T-helper 2 cell treated with Interferon-gamma antibody and Interleukin-4, amounts not matched to agents 100 ng/mL and 5 ng/mL, for 36 hours (primary cell): ENCODE measurements at regions not wholly inside any gene's neighbourhood (a gene's known extent, or its start where the extent isn't known, plus 50 kb on each side); places are given as distances from the start of the nearest gene placed in this dataset.

Experiments used
- intact Hi-C: fragments of 100-400 bp; cut with micrococcal nuclease; formaldehyde crosslinking; loops from one replicate; pipeline ENCODE4 v1.15.1; 2023

DNA sequence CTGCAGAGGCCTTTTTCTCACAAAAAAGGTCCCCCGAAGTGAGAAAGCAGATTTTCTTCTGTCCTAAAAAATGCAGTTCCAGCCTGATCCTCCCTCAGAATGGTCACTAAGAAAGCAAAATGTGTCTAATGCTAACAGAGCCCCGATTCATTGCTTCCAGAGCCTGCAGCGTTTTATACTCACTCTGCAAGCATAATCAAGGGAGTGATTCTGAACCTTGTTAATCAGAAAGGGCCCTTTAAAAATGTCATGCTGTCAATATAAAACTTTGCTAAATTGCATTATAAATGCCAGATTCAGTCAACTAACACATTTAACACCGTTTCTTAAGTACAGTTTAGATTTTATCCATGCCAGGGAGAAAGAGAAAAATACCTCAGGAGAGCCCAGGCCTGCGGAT, 202.8 kb downstream of the CD83 start:
- intact Hi-C loops: no loop called here

DNA sequence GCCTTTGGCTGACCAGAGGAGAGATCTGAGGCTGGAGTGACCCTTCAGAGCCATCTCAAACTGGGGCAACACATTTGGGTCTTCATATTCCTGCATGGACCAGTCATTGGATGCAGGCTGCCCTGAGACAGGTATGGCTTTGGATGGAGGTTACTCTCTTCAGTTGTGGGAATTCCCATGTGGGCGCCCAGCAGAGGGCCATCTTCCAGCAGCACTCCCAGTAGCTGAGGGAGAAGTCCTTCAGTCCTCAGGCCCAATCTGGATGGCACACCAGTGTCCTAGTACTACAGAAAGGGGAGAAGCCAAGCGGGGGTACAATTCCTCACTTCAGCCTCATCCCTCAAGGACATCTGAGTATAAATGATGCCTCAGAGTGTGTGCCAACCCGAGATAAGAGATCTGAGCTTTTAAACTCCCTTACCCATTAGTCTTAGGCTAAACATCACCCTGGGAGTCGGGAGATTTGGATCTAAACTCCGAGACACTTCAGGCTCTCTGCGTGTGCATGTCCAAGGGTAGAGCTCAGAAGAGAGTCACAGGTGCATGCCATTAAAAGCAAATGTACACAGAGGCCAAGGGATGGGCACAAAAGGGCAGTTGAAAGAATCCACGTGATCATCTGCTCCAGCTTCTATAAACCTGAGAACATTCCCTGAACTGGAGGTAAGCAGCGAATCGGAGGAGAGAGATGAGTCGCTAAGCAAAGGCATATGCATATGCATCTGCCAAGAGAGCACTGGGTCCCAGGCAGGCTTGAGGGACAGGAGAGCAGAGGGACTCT, 204.6 kb downstream of the CD83 start:
- intact Hi-C loops: no loop called here

DNA sequence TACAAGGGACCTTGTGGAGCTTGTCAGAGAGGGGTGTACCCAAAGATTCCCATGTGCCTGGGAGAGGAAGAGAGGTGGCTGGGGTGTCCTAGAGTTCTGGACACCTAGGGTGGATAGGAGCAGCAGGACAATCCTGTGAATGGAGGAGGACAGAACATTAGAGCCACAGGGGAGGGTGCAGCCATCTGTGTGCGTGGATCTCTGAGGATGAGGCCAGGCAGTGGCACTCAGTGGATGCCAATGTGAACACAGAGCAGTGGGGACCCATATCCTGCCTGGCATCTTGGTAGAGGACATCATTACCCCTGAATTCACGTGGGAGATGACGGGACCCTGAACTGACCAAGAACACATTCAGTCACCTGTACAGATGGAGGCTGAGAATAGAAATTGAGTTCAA, 205.3 kb downstream of the CD83 start:
- intact Hi-C loops: no loop called here

DNA sequence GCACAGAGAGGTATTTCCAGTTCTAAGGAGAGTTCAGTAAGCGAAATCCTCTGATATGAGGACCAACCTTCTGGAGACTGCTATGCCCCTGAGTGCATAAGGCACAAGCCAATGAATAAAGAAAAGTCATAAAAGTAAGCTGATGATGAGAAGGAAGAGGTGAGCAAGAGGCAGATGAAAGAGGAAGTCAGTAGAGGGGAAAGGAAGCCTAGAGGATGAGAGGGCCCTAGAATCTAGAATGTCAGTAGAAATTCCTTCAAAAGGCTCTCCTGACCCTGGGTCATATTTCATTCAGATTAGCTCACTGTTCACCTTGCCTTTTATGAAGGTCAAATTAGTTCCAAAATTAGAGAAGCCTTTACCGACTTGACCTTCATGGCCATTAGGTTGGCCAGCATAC, 209.2 kb downstream of the CD83 start:
- intact Hi-C loops: no loop called here

DNA sequence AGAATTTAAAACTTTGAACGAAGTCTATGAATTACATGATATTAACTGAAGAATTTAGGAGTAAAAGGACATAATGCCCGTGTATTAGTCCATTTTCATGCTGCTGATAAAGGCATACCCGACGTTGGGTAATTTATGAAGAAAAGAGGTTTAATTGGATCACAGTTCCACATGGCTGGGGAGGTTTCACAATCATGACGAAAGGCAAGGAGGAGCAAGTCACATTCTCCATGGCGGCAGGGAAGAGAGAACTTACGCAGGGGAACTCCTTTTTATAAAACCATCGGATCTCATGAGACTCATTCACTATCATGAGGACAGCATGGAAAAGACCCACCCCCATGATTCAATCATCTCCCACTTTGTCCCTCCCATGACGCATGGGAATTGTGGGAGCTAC, 210.6 kb downstream of the CD83 start:
- intact Hi-C loops: no loop called here

DNA sequence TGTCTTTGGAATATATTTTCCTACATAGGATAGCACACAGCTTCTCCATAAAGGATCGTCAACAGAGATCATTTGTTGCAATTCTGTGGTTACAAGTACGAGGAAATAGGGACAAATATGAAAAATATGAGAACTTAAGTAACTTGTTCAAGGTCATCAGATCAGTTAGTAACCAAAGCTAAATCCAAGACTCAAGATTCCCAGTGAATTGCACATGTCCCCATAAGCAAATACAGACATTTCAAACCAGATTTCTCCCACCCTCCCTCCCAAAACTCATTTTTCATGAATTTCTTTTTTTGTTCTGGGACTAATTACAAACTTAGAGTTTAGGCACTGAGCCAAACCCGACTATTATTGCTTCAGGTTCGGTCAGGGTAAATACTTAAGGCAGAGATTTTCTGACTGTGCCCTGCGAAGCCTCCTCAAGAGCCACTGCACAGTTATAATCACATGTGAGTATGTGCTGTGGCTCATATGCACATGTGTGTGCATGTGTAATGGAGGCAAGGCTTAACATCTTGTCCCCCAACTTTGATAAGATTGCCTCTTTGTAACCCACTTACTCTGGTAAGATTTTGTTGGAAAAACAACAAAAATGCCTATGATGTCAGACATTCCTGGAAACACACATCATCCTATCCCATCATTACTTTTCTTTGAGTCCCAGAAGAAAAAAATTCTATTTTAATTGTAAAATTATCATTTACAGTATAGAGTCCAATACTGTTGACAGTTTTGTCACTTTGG, 216.2 kb downstream of the CD83 start:
- intact Hi-C loops: no loop called here

DNA sequence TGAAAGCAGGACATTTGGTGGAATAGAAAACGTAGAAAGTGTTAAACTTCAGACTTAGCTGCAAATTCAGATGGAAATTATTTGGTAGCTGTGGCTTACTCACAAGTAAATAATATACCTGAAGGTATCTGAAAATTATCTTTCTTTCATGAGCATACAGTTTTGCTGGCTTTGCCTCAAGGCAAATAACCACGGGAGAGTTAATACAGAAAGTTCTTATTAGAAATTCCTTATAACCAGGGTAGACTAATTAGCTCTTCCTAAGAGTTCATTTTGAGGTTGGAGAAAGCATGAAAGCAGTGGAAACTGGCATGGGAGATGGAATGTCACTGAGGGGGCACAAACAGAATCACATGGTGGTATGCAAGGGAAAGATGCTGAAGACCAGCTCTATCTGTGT, 217.5 kb downstream of the CD83 start:
- intact Hi-C loops: no loop called here

DNA sequence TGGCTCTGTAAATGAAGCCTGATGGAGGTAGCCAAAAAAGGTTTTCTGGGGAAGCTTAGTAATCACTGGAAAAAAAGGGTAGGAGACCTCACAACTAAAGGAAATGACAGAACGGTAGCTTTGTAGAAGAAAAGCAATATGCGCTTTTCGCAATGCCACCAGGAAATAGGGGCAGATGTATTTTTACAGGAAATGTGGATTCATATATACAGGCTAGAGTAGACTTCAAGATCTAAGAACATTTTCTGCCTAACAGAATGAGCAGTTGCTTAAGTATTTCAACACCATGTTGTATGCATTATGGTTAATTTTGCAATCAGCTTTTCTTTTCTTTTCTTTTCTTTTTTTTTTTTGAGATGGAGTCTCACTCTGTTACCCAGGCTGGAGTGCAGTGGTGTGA, 219.6 kb downstream of the CD83 start:
- intact Hi-C loops: no loop called here

DNA sequence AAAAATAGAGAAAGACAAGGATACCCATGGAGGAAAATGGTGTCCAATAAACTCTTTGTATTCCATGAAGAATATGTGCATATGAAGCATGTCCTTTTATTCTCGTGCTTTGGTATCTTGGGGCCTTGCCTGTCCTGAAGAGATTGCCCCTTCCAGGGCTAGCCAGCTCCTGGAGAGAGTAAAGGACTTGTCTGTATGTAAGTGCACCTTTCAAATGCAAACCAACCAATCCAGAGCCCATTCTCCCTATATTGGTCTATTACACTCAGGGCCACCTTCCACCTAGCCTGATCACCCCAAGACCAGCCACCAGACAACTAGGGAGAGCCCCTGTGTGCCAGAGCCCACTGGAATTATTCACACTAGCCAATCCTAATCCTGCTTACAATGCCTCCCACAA, 221.6 kb downstream of the CD83 start:
- intact Hi-C loops: no loop called here

DNA sequence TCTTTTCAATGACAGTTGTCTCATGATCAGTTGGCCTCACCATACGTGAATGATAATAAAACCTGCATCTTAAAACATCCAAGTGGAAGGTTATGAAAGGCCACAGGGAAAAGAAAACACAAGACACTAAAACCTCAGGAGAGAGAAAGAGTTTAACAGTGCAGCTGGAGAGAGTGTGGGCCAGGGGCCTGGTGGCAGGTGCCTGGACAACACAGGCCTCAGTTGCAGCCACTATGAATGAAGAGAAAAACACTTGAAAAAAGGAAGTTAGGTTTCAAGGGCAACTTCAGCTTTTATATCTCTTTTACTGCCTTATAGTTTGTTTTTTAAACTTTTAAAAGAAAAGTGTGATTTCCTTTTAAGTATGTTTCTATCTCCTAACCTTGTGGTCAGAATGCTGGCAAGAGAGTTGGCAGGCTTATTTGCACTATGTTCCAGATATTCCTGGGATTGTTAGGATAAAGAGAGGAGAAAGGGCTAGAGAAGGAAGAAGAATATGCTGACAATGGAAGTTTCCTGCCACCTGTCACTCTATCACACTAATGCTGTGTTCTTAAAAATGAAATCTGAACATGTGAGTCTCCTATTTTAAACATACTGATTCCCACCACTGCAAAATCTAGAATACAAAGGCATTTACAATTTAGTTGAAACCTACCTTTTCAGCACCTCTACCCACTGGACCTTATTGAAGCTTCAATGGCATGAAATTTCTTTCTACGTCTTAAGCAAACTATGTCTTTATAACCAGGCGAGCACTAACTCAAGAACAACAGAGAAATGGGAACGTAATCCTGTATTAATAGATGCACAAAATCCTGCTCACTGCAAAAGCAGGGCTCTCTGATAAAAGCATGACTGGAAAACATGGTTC, 222.4 kb downstream of the CD83 start:
- intact Hi-C loops: no loop called here

DNA sequence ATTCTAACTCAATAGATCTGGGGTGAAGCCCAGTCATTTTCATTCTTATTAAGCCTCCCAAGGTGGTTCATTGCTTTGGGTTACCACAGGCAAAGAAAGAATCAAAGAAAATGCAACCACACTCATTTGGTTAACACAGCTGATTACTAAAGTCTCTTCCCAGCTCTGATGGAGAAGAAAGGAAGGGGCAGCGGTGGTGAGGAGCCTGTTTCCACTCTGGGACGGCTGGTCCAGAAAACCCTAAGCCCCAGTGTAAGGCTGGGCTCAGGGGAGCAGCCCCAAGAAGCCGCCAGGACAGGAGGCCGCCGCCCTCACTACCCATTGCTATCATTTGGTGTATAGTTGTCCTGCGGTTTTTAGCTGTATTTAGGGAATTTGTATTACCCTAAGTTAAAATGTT, 226.9 kb downstream of the CD83 start:
- intact Hi-C loops: no loop called here

DNA sequence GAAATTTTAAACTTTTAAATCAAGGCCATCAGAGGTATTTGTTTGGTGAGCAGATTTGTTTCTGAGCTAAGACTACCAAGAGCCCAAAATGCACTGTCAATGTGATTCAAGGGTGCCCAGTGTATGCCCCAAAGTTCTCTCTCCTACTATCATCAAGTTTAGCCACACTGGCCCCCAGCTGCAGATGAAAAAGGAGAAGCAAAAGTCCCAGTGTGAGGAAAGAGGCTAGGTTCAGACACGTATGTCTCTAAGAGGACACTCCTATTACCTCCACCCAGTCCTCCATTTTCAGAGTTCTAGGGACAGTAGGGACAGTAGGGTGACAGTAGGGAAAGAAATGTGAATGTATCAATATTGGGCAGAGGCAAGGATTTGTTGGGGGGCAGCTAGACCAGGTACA, 230.8 kb downstream of the CD83 start:
- intact Hi-C loops: no loop called here

DNA sequence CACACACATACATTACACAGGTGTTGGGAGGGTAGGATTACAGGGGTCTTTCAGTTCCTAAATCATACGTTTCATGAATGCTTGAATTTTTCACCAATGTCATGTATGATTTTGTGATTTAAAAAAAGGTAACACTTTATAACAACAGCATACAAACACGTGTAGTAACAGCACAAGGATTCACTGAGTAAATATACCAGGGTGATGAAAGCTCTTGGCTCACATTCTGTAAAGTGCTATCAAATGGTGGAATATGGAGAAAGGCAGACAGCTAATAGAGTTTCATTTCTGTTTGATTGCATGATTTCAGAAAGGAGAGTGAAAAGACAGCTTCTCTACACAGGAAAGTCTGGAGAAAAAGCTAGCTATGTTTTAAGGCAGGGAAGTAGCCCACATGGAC, 231.9 kb downstream of the CD83 start:
- intact Hi-C loops: no loop called here

DNA sequence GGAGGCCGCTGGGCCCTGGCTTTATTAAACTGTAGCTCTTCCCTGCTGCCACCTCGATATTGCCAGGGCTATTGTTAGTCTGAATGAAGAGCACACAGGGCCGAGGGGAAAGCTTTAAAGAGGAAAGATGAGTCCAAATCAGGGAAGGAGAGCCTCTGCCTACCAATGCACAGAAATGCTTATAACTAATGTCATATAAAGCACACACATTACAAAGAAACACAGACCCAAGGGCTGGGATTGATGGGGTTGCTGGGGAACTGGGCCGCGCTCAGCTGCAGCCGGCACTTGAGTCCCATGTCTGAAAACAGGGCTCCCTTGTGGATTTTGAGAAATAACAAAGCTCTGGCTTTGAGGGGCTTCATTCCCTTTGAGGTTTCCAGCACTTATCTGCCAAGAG, 232.6 kb downstream of the CD83 start:
- intact Hi-C loops: no loop called here

DNA sequence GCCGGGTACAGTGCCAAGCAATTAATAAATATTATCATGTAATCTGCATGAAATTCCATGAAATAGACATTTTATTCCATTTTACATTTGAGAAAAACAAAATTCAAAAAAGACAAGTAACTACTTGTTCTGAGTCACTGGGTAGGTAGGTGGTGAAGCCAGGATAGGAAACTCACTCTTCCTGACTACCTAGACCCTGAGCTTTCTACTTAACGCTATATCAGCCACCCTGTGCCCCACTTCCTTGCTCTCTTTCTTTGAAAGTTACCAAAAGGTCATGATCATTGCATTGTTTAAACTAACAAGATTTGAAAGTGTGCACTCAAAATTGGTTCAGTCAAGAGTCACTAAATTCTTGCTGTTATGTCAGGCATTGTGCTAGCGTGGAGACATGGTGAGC, 235.7 kb downstream of the CD83 start:
- intact Hi-C loops: no loop called here

DNA sequence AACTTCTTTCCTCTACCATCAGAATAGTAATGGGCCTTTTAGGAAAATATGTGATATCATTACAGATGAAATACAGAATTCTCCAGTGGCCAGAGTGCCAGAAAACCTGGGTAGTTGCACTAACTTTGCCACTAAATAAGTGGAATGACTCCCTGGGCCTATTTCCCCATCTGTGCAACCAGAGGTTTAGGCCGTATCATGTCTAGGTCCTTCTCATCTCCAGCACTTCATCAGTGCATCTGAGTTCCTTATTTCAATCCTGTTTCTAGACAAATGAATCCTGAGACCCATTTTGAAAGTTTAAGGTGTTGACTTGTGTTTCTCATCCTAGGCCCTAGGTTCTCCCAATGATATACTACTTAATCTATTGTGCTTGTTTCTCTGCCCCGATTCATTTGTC, 236.2 kb downstream of the CD83 start:
- intact Hi-C loops: no loop called here

DNA sequence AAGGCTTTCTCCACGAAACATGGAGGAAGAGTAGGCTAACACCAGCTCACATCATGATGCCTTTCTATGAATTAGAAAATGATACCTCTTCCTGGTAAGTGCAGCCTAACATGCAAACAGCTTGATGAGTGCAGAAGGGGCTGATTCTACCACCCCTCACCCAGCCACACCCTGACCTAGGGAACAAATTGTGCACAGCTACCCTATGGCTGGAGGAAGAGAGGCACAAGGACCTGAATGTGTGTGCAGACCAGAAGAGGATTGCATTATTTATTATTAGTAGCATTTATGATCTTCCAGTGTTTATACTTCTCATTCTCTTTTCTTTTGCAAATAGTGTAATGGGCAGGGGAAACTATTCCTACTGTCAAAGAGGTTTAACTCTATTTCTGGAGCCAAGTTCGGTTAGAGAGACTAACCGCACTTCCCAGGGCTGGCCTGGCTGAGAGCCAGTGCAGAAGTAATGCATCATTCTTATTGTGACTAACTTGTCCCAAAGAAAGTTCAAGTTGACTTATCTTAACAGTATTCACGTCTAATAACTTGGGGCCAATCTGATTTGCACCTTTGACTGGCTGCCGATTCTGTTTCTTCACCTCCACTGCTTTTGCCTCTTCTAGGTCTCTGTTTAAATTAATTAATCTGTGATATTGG, 237.5 kb downstream of the CD83 start:
- intact Hi-C loops: no loop called here

DNA sequence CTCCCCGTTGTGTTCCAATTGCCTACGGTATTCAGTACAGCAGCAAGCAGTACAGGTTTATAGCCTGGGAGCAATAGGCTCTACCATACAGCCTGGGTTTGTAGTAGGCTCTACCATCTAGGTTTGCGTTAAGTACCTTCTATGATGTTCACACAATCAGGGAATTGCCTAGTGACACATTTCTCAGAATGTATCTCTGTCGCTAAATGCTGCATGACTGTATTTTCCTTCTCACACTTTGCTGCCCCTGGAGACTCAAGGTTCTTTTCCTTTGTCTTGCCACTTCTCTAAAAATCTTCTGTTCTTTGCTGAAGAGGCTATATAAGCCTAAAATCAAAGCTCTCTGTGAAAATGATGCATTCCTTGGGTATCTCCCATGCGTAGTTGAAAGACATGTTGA, 241.9 kb downstream of the CD83 start:
- intact Hi-C loops: no loop called here

DNA sequence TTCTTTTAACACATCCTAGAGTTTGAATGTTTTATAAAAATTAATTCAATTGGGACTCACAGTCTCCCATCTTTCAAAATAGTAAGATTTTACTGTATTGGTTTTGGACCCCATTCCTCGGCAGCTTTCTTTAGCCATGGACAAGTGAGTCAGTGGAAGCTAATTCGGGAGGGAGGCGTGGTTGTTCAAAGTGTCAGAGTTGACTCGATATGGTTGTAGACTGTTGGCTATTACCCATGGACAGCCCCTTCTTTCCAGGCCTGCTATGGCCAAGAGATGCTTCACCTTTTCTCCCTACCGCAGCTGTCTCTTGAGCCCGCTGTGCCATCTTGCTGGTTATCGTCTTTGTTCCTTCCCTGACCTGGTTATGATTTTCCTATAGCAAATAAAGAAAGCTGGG, 243.0 kb downstream of the CD83 start:
- intact Hi-C loops: no loop called here

DNA sequence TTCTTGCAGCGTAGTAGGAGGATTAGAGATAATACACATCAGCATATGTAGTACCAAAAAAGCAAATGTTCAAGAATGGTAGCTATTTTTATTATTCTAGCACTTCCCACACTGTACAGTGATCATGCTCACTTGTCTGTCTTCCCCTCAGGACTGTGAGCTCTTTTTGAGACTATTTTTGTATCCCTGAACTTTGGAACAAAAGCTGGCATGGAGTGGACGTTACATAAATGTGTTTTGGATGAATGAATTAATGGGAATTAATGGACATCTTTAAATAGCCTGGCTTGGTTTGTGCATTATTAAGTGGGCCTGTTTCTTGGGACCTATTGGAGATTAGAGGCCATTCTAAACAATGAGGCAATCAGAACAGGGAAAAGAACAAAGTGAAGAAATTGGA, 243.7 kb downstream of the CD83 start:
- intact Hi-C loops: no loop called here

DNA sequence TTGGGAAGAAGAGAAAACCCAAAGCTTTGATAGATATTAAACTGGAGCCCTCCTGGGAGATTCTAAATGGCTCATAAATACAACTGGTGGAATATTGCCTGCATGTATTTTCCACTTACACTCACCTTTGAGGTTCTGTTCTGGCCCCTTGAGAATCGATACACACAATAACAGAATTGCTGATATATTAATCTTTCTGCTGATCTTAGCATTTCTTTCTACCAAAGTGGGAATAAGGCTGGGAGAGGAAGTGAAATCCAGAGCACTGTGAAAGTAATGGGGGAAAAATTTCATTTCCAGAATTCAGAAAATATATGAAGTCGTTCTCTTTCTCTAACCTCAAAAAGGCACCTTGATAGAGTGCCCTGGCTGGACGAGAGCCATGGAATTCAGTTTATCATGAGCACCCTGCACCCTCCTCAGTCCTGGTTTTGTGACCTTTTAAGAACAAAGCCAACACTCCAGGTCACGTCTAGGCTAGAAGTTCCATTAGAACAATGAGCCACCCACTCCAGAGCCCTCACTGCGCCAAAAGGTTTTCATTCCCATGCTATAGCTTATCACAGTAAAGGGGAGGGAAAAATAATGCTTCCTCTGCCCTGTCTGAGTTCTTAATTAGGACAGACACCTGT, 244.5 kb downstream of the CD83 start:
- intact Hi-C loops: no loop called here
